Occipital lobe (tissue), 1 donor: ENCODE measurements at regions not wholly inside any gene's neighbourhood (a gene's known extent, or its start where the extent isn't known, plus 50 kb on each side); places are given as distances from the start of the nearest gene placed in this dataset.
A peak's percentile ranks its signal among the peaks of the same experiment; 100 is the strongest.

Experiments used
- DNase-seq: peaks from one replicate; lab custom pipeline; 2025; lab: John Stamatoyannopoulos, UW

GRCh38 chr1:39107341-39108290, 81.5 kb downstream of the NDUFS5 start:
- DNase-seq, result no peak

GRCh38 chr1:39109644-39110043, 83.5 kb downstream of the NDUFS5 start:
- no peak for DNase-seq

DNA sequence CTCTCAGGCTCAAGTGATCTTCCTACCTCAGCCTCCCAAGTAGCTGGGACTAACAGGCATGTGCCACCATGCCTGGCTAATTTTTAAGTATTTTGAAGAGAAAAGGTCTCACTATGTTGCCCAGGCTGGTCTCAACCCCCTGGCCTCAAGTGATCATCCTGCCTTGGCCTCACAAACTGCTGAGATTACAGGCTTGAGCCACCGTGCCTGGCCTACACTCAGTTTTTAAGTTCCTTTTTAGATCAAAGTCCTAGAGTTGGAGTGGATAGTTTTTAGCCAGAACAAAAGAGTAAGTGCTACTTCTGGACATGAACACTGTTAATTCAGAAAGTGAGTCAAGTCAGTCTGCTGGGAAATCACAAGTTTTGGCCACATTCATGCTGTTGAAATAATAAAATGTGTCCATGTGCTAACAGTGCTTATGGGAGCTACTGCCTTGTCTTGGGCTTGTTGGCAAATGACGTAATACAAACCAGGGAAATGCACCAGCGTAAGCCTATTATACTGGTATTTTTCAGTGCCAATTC, 84.2 kb downstream of the NDUFS5 start:
- no peak for DNase-seq

DNA sequence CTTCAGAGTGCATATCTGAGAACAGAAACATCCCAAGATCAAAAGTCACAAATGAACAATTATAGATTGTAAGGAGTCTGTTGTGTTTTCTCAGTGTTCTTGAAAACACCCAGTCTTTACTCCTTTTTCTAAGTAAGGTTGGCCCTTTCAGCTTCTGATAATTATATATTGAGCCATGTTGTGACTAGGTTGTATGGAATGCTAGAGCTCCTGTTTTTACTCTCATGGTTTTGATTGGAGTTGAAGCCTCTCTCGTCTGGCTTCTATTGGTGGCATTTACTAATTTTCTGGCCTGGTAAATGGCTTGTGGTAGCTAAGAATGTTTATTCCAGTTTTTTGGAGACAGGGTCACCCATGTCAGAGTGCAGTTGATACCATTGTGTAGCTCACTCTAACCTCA, 84.7 kb downstream of the NDUFS5 start:
- no peak for DNase-seq

GRCh38 chr1:39113109-39113743, 87.1 kb downstream of the NDUFS5 start:
- DNase-seq, result no peak

DNA sequence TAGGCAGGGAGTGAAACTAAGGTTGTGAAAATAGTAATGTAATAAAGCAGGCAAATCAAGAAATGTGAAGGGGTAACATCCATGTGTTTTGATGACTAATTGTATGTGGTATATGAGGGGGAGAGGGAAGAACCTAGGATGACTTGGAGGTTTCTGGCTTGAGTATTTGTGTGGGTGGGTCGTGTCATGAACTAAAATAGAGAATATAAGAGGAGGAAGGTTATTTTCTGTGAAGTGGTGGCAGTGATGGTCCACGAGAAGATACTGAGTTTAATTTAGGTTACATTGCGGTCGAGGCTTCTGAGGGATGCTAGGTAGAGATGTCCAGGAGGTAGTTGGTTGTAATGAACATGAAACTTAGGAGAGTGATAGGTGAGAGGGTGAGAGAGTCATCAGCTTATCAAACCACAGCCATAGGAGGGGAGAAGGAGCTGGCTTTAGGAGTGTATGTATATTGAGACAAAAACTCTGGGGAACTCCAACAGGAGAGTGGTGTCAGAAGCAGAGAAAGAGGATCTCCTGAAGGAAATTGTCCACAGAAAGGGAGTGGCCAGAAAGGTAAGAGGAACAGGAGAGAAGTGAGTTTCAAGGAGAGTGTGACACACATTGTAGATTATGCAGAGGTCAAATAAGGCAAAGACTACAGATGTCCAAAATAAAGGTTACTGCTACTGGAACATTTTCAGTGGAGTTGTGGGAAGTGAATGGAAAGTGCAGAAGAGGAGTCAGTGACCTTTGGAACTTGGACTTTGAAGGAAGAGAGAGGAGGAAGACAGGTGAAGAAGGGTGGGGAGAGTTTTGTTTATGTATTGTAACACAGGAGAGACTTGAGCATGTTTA, 89.0 kb upstream of the MACF1 start:
- no peak for DNase-seq

DNA sequence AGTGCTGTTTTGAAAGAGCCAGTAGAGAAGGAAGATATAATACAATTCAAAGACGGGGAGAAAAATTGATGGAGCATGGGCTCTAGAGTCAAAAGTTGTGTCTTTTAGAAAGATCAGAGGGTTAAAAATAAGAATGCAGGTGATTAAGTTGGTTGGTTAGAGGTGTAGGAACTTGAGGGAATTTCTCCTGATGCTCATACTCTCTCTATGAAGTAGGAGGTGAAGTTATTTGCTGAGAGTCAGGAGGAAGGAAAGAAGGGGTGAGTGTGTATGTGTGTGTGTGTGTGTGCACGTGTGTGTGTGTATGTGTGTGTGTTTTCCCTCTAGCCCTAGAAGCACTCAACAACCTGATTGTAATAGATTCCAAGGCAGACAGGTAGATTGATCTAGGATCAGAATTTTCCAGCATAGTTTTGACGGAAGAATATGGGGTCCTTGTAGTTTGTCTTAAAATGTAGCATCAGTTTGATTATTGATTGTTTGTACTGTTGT, 88.3 kb upstream of the MACF1 start:
- DNase-seq, result no peak

DNA sequence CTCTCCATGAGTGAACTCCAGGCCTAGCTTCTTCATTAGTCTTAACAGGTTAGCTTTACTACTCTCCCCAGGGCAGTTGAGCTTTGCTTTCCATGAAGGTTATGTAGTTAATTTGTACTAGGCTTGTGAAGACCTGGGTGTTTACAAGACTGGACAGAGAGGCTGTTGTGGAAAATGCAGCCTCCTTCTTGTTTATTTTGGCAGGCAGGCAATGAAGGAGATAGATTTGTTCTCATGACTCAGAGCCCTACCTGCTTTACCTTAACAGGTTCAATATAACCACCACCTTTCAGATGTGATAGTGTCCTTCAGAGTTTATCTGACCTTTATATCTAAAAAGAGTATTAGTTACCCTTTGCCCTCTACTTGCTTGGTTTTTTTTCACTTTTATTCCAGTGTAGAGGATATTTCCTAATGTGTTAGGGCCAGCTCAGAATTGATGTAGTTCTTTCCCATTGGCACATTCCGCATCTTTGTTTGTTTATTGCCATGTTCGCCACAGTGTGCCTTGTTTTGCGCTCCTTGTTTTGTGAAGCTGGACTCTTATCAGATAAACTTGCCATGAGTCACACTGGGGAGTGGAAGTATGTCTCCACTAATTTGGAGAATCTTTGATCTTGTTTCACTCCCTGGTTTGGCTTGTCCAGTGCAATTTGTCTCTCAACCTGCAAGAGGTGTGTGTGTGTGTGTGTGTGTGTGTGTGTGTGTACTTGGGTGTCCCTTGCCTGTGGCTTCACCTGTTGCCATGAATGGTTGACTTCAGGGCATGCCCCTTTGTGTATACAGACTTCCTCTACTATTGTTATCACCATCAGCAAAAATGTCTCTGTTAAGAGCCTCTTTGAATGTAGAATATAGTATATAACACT, 87.4 kb upstream of the MACF1 start:
- DNase-seq, result no peak

DNA sequence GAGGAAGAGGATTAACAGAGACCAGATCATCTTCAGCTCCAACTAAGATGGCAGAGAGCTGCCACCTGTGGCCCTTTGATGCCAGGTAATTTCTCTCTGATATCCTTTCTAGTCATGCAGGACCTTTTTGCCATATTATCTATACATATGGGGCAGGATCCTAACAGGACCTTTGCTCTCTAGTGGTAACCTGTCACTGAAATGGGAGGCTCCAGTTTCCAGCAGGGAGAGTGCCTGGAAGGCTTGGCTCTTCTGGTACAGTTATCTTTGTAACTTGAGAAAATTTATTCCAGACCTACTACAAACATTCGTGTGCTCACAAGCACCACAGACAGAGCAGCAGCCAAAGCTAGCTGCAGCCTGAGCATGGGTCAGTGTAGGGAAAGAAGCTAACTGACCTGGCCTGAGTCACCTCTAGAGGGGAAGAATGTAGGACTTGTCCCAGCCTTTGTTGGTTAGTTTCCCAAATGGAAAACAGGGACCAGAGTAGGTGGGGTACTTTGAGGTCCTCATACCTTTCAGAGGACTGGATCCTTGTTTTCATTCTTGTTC, 86.5 kb upstream of the MACF1 start:
- no peak for DNase-seq

- DNase-seq, result no peak
These were observed 82.4 kb upstream of the MACF1 start for GRCh38 chr1:39122056-39122455.

GRCh38 chr1:39124282-39124681, 80.2 kb upstream of the MACF1 start:
- DNase-seq, result no peak

DNA sequence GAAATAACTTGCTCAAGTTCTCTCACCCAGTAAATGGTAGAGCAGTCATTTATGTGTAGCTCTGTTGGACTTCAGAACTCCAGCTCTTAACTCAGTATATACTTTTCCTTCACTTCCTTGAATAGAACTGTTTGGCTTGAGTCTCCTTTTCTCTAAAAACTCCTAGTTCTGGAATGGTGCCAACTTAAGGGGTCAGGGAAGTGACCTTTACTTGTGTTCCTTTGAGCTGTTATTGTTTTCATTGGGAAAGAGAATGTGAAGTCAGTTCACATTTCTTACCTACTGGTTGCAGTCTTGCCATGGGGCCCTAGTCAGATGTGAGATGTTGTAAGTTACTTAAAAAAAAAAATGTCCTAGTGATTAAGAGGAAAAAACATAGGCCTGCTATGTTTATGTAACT, 77.0 kb upstream of the MACF1 start:
- no peak for DNase-seq

DNA sequence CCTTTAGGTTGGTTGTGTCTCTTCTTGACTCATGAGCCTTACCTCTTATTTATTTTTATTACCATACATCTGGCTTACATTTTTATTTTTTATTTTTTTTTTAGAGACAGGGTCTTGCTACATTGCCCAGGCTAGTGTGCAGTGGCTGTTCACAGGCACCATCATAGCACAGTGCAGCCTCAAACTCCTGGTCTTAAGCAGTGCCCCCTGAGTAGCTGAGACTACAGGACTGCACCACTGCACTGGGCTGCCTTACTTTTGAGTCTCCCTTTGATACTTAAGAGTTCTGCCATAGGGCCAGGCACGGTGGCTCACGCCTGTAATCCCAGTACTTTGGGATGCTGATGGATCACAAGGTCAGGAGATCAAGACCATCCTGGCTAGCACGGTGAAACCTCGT, 76.4 kb upstream of the MACF1 start:
- DNase-seq, result no peak

DNA sequence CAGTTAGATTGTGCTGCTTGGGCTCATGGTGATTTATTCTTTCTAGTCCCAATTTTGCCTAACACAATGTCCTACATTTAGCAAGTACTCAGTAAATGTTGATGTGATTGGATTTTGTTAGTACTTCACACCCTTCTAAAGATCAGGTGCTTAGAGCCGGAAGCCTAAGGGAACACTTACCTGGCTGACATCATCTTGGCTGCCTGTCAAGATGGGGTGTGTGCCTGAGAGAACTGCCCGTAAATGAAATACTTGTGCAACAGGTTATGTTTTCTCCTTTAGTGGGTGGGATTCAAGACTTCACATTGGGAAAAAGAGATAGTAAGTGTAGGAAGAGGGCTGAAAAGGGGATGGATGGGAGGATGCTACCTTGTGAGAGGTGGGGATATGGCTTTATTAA, 75.5 kb upstream of the MACF1 start:
- DNase-seq, result no peak

GRCh38 chr1:39129514-39129913, 75.0 kb upstream of the MACF1 start:
- DNase-seq, result no peak

- no peak for DNase-seq
These were observed 74.2 kb upstream of the MACF1 start for GRCh38 chr1:39130325-39130724.

DNA sequence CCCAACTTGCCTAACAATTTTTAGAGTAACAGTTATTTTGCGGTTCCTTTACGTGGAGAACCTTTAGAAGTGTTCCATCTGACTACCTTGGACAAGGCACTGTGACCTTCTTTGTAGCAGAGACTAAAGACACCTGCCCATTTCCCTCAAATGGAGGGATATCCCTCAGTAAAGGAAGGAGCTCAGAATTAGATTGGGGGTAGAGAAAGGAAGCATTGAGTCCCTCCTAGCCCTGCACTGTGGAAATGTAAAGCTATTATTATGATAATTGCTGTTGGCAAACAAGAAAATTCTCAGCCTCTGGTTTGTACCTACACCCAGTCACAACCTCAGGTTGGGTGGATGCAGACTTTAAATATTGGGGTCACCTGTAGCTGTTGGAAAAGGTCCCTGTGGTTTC, 72.6 kb upstream of the MACF1 start:
- DNase-seq, result no peak

- DNase-seq, result peak; percentile 18
These were observed 71.8 kb upstream of the MACF1 start for GRCh38 chr1:39132505-39133339.

DNA sequence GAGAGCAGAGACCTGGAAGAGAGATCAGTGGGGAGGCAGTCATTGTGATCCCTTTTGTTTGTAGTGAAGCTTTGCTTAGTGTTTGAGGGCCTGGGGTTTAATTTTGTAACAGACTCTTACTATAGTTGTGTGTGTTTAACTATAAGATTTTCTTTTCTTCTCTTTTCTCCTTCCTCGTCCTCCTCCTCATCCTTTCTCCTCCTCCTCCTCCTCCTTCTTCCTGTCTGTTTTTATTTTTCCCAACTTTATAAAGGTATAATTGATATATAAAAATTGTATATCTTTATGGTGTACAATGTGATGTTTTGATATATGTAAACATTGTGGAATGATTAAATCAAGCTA, 71.2 kb upstream of the MACF1 start:
- no peak for DNase-seq
